GM12864 (cell line): ENCODE measurements at regions not wholly inside any gene's neighbourhood (a gene's known extent, or its start where the extent isn't known, plus 50 kb on each side); places are given as distances from the start of the nearest gene placed in this dataset.

Experiments
- DNase-seq: peaks from one replicate; pipeline ENCODE4 v3.0.0-alpha.2; 2011; ENCODE audit warnings: low read depth
- H3K4me3 ChIP-seq: 2 replicates; pipeline ENCODE4 v1.5.1; 2011; ENCODE audit warnings: mild to moderate bottlenecking, low read depth, low read length, control low read depth
- TF ChIP-seq, protein P1 (sequence below): IDR thresholded peaks from 2 replicates; pipeline ENCODE4 v1.5.1; 2011; ENCODE audit warnings: low read depth, mild to moderate bottlenecking, moderate library complexity, low read length, control low read depth, inconsistent platforms; ENCODE audit errors: missing control alignments

DNA sequence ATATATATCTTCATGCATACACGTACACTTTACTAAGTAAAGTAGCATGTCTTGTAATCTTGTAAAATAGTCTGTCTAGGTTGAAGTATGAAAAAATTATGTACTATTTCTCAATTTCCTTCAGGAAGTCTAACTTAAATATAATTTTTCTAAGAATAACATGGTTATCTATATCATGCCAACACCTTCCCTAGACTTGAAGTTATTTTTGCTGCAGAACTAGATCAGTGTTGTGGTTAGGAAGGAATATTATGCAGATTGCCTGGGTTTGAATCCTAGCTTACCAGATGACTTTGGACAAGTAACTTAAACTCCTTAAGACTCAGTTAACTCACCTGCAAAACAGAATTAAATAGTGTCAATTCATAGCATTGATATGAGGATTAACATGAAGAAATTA, 142.2 kb upstream of the SEMA3A start:
- TF ChIP-seq, protein P1, sequence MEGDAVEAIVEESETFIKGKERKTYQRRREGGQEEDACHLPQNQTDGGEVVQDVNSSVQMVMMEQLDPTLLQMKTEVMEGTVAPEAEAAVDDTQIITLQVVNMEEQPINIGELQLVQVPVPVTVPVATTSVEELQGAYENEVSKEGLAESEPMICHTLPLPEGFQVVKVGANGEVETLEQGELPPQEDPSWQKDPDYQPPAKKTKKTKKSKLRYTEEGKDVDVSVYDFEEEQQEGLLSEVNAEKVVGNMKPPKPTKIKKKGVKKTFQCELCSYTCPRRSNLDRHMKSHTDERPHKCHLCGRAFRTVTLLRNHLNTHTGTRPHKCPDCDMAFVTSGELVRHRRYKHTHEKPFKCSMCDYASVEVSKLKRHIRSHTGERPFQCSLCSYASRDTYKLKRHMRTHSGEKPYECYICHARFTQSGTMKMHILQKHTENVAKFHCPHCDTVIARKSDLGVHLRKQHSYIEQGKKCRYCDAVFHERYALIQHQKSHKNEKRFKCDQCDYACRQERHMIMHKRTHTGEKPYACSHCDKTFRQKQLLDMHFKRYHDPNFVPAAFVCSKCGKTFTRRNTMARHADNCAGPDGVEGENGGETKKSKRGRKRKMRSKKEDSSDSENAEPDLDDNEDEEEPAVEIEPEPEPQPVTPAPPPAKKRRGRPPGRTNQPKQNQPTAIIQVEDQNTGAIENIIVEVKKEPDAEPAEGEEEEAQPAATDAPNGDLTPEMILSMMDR, result no peak
- DNase-seq, result no peak
- no peak overlapping the region for H3K4me3 ChIP-seq

DNA sequence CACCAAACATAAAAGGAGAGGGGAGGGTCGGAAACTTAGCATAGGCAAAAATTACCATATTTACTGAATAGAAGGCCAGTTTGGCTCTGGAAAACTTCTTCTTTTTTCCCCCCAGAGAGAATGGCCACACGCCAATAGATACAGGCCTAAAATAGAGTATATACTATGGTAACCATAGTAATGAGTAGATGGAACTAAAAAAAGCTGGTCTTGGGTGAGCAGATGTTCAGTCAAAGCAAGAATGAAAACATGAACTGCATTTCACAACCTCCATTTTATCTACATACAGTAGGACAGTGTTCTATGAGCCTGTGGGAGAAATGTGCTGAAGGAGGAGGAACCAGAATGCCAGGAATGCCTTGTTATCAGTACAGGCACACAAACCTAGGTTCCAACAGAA, 141.7 kb upstream of the SEMA3A start:
- no peak overlapping the region for H3K4me3 ChIP-seq
- no peak for DNase-seq
- TF ChIP-seq, protein P1, result no peak

DNA sequence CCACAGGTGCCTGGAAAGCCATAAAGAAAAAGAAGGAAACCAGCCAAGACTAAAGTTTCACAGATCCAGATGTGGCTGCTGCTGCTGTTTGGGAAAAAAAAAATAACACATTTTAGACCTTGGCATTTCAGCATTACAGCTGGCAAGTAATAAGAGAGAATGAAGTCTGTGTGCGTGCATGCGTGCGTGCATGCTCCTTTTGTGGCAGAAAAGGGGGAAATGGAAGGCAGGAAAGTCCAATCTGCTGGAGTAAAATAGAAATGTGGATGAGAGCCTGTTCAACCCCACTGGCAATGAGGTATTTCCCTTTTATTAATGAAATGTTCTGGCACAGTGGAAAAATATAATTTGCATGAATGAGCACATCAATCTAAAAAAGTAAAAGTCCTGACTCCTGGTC, 137.0 kb upstream of the SEMA3A start:
- TF ChIP-seq, protein P1, result no peak
- no peak for DNase-seq

DNA sequence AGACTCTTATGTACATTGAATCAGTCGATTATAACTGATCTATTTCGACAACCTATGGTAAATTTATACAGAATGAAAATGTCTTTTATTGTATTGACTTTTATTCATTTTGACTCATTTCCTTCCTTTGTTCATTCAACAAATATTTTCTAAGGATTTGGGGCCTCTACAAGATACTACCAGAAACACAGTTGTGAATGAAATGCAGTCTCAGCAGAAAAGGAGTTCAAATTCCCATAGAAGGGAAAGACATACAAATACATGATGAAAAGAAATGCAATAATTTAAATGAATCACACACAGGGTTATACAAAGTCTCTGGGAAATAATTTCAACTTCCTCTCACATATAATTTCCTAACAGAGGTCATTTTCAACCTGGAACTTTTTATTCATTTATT, 134.0 kb upstream of the SEMA3A start:
- no peak for DNase-seq
- TF ChIP-seq, protein P1, result no peak
- no peak overlapping the region for H3K4me3 ChIP-seq

More for the DNA sequence above, 137.0 kb upstream of the SEMA3A start:
- no peak overlapping the region for H3K4me3 ChIP-seq

DNA sequence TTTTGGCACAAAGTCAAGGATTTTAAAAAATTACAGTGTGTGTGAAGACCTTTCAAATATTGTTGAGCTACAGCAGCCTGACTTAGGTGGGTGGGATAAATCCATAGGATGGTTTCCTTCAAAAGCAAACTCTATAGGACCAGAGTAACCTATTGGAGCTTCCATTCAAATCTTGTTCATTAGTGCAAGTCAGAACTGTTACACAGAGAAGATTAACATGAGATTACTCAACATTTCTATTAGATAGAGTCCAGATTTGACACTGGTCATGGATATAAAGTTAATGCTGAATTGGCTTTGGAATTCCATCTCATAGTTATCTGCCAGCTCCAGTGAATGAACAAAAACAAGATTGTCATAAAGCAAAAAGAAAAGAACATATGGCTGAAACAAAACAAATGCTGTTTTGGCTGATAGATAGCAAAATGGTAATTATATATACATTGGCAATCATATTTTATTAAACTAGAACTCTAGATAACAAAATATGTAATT, 129.6 kb upstream of the SEMA3A start:
- TF ChIP-seq, protein P1, result no peak
- H3K4me3 ChIP-seq, result no peak overlapping the region
- DNase-seq, result no peak

DNA sequence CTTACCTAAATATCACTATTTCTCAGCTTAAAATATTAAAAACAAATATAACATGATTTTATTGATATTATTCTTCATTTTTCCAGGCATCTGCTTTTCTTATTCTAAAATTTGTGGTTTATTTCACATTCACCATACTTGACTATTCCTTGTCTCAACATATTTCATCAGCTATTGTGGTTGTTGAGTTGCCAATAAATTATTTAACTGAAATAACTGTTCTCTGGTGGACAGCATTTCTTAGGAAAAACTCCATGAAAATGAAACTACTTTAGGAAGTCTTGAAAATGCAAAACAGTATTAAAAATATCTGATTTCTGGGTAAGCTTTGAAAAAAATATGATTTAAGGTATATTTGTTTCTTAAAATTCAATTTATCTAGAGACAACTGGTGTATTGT, 122.9 kb upstream of the SEMA3A start:
- DNase-seq, result no peak
- no peak overlapping the region for H3K4me3 ChIP-seq
- TF ChIP-seq, protein P1, result no peak

DNA sequence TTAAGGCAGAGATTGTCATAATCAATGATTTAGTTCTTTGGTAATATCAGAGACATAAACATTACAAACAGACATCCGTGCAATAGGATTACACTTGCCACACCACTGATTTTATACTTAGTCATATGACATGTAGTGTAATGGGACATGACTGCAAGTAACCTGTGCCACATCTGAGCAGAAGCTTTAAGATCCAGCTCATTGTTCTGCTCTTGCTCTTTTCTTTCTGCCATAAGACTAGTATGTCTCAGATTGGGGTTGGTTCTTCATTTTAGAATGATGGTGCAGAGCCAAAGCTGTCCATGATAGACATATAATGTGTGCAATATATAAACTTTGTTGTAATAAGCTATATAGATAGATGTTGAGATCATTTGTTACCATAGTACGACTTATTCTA, 119.7 kb upstream of the SEMA3A start:
- TF ChIP-seq, protein P1, result no peak
- H3K4me3 ChIP-seq, result no peak overlapping the region
- no peak for DNase-seq
